ENCODE measurements at regions not wholly inside any gene's neighbourhood (a gene's known extent, or its start where the extent isn't known, plus 50 kb on each side); places are given as distances from the start of the nearest gene placed in this dataset.

DNA sequence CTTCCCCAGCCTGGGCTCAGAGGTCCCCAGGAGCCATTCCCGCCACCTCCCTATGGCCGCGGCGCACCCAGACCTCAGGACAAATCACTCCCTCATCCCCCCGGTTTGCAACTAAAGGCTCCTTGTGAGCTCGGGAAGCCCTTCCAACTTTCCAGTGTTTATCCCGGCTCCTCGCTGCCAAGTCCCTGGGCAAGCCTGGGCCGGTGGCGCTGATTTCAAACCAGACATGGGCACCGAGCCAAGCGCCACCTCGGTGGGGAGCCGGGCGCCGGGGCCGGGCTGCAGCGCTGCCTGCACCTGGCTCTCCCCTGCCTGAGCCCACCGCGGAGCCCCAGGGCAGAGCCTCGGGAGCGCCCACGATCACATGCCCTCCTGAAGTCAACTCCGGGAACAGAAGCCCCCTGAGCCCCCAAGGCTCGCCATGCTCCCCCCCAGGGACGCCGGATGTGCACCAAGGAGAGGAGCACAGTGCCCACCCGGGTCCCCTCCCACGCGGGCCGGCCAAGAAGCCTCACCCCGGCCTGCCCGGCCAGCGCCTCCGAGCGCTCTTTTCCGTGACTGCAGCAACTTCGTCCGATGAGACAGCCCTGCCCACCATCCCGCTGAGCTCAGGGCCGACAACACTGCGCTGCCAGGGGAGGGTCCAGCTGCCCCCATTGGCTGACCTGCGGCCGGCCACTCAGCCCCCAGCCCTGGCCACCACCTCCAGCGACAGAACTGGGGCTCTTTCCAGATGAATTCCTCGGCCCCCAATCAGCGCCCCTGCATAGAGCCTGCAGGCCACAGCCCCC is 50.0 kb downstream of the NCOR2 start:
- DNase-seq = peak; percentile 79

DNA sequence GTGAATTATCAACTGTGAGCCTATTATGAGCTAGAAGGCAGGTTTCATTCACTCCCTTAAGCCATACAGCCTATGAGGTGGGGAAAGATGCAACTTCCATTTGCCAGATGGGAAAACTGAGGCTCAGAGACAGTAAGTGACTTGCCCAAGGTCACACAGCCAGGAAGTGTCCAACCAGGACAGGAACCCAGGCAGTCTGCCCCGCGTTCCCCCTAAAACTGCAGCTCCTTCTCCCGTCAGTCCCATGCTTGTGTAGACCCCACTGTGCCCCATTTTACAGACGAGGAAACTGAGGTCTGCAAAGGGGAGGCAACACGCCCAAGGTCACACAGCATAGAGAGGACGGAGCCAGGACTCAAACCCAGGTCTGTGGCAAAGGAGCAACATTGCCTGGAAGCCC is 50.6 kb downstream of the NCOR2 start:
- DNase-seq = no peak

DNA sequence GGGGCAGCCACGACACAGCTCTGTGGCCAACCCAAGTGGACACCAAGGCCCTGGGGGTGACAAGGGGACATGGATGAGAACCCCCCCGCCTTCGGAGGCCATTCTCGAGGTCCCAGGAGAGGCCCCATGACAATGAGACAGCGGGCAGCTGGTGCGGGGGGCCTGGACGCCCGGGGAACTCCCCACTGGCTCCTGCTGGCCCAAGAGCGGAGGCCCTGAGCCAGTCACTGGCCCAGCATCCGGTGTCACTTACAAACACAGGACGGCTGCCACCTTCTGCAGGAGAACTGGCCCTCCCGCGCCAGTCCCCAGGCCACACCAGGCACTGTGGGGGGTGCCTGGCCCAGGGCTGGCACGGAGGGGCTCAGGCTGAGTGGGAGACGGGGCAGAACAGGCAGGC is 51.4 kb downstream of the NCOR2 start:
- DNase-seq = no peak

DNA sequence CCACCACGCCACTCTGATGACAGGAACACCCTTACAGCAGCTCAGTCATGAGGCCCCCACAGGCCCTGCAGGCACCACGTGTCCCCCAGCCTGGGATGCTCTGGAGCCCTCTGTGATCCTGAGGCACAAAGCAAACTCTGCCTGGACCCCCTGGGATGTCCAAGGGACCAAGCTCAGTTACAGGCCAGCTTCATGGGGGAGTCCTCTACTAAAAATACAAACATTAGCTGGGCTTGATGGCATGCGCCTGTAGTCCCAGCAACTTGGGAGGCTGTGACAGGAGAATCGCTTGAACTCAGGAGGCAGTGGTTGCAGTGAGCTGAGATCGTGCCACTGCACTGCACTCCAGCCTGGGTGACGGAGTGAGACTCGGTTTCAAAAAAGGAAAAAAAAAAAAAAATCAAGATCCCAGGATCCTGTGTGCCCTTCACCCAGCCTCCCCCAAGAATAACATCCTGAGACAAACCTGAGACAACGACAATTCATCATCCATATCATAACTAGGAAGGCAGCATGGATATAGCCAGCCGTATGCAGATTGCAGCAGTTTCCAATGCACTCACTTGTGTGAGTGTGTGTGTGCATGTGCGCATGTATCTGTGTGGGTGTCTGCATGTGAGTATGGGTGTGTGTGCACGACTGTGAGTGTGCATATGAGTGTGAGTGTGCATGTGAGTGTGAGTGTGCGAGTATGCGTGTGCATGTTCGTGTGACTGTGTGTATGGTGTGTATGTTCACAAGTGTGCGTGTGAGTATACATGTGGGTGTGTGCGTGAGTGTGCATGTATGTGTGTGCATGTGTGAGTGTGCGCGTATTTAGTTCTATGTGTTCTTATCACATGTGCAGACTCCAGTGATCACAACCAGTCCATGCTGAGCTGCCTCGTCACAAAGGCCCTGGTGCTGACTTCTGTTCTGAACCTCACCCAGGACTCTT is 52.1 kb downstream of the NCOR2 start:
- DNase-seq = no peak

DNA sequence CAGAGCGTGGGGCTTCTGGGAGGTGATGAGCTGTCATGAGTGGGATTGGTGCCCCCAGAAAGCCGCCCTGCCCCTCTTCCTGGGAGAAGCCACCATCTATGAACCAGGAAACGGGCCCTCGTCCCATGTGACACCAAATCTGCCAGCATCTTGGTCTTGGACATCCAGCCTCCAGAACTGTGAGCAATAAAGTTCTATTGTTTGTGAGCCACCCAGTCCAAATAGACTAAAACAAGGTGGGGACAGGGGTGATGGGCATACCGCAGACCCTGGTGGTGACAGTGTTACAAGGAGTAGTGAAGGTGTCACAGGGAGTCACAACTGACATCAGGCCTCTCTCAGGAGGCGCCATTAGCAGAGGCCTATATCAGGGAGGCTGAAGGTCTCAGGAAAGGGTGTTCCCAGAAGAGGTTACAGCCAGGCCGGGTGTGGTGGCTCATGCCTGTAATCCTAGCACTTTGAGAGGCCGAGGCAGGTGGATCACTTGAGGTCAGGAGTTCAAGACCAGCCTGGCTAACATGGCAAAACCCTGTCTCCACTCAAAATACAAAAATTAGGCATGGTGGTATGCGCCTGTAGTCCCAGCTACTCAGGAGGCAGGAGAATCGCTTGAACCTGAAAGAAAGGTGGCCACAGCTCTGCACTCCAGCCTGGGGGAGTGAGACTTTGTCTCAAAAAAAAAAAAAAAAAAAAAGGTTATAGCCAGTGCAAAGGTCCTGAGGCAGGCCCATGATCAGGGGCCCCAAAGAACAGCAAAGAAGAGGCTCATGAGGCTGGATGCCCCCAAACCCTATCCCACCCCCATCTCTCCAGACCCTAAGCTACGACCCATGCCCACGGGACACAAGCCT is 53.0 kb downstream of the NCOR2 start:
- no peak for DNase-seq

DNA sequence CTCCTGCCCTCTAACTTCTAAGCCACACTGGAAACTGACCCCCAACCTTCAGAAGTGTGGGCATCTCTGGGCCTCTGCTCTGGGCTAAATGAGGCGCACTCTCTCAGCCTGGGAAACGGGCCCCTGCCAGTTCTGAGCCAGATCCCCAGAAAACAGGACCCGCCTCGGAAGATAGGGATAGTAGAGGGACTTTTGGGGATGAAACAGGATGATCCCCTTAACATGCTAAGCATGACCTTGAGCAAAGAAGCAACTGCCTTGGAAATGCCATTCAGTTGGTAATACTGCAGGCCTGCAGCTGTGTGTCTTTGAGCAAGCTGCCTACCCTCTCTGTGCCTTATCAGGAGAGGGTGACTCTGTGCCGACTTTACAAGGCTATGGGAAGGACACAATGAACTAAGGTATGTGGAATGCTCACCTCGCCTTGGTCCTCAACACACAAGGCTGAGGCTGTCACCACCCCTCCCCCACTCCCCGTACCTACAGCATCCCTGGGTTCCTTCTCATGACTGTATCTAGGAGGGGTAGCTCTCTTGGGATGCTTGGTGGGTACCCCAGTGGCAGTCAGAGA is 54.0 kb downstream of the NCOR2 start:
- DNase-seq = no peak

DNA sequence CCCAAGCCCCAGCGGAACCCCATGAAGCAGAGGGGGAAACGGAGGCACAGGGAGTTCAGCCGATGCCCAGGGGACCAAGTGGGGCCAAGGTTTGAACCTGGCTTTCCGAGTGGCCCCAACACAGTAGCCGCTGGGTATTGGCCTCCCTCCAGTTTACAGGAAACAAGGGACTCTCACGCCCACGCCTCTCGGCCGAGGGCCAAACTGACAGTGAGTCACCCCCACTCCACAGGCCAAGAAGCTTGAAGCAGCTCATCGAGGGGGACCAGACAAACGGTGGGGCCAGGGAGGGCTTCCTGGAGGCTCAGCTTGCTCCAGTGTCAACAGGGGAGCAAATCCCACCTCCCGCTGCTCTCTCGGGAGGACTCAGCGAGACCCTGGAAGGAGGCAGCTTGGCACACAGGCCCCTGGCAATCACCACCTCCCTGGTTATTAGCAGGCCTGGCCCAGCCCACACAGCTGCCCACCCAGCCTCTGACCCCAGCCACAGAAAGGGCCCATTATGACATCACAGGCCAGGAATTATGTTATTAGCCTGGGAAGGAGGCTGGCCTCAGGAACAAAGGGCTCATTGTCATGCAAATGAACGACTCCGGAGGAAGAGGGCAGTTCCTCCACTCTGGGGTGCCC is 54.6 kb downstream of the NCOR2 start:
- DNase-seq = no peak

DNA sequence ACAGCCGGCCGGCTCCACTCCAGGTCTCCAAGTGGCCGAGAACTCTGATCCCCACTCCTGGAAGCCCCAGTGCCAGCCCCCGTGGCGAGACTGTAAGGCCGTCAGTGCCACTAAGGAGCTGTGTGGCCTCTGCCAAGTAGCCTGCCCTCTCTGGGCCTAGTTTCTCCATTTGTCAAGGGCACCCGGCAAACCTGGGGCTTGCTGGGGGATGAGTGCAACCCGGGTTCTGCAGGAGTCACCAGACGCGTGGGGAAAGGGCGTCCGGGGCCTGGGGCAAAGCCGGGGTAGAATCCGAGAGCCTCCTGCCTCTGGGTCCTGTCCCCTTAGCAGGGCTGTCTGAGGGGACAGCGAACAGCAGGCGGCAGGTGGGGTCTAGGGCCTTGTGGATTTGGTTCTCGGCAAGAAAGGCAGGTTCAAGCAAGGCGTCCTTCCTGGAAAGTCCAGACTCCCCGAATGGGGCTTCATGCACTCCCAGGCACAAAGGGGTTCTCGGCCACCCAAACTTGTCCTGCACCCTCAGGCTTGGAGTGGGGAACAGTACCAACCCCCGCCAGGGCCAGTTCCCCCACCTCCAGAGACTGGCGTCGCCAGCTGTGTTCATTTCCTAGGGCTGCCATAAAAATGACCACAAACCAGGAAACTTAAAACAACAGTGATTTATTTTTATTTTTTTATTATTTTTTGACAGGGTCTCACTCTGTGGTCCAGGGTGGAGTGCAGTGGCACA is 56.0 kb downstream of the NCOR2 start:
- no peak for DNase-seq

DNA sequence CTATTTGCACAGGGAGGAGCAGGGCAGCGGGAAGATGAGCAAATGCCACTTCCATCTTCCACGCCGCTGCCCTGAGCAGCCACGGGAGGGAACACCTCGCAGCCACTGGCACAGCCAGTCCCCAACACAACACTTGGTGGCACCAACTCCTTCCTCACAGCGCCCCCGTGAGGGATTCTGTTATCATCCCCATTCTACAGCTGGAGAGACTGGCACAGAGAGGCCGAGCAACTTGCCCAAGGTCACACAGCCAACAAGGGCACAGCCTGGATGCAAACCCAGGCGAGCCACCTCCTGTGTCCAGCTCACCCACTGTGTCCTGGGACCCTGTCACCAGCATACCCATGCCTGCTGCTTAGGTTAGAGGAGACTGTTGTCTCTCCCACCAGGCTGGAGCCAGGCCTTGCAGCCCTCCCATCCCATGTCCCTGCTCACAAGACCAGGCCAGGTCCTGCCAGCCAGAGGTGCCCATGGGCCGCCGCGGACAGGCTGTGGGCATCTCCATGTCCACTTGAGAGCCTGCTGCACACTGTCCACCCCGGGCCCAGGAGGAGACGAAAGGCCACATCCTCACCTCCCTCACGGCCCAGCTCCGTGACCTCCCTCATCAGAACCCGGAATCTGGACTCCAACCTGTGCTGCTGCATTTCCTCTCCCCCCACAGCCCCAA is 57.0 kb downstream of the NCOR2 start:
- DNase-seq = no peak

DNA sequence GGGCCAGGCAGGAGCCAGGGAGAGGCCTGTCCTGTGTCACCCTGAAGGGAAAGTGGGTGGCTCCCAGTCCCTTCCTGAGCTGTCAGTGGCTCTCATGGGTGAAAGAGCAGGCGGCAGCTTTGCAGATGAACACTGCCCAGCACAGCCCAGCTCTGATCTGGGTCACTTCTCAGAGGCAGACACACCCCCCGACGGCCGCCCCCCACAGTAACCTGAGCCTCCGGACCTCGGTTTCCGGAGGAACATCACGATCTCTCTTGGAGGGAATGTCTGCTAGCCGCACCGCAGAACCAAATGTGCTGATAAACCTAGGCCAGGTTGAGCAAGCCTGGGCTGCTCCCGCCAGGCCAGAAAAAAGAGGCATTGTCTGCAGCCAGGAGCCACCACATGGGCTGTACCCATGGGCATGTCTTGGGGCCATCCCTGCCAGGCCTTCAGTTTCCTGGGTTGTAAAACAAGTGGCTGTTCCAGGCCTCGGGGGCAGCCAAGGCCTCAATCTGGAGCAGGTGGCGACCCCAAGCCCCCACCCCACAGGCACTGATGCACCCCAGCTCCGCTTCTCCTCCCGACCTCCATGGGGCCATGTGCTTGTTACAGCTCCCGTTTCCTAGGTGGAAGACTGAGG is 57.6 kb downstream of the NCOR2 start:
- DNase-seq = no peak

DNA sequence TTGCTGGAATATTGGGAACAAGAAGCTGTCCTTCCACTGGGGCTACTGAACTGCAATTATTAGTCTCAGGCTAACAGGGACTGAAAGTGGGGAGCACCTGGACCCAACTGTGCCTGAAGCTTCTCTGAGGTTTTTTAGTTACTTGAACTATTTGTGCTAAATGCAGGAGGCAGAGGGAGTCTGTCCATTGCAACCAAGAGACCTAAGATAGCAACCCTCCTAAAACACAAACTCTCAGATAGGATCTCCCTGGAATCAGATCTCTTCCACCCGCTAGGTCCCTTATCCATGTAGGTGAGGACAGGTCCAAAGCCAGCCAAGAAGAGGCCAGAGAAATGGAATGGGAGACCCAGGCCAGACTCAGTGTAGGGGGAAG is 58.1 kb downstream of the NCOR2 start:
- DNase-seq = no peak

DNA sequence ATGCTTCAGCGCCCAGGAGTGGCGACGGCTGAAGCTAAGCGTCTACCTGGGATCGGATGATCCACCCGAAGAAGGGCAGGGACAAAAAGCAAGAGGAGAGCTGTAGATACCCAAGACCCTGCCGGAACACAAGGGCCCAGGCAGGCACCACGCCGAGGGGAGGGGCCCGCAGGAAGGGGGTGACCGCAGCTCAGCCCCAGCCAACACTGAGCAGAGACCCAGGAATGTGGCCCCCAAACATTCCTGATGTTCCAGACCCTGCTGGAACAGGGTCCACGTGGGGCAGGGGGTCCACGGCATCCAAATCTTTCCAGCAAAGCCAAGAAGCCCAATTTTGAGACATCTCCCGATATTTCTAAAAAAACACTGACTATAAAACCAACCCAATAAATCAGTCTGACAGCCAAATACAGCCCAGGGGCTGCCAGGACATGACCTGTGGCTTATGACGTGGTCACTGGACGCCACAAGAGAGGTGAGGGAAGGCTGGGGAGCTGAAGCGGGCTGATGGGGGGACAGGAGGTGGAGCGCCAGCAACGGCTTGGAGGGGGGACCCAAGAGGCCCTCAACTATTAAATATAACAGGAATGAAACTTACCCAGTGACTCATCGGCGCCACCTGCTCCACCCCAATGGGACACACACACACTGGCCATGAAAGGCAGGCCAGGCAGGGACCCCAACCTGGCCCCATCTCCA is 58.9 kb downstream of the NCOR2 start:
- DNase-seq = no peak

DNA sequence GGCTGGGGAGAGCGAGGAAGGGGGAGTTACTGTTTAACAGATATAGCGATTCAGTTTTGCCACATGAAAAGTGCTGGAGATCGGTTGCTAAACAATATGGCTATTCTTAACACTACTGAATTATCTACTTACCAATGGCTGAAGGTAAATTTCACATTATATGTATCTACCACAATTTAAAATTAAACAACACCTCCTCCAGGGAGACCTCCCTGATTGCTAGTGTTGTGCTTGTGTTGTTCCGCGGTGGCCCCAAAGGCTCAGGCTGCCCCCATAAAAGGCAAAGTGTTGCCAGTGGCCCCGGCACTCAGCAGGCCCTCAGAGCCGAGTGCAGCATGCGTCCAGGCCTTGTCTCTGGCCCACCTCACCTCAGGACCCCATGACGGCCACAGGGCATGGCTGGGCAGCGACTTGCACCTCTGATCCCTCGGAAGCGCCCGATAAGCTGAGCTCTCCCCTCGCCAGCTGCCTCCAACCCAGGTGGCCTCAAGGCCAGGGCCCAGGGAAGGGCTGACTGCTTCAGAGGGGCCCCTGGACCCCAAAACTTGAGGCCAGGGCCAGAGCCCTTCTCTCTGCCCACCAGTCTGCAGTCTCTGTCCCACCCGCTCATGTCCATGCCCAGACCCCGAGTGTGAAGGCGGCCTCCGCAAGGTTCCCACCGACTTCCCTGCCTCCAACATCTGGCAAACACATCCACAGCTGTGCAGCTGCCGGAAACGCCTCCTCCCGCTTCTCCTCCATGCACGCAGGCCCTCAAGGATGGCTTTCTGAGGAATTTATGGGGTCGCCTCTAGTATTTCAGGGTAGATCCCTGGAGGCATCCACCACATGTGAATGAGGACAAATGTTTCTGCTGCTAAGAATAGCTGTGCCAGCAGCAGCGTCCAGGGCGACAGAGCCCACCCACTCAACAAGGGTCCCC is 60.0 kb downstream of the NCOR2 start:
- no peak for DNase-seq

DNA sequence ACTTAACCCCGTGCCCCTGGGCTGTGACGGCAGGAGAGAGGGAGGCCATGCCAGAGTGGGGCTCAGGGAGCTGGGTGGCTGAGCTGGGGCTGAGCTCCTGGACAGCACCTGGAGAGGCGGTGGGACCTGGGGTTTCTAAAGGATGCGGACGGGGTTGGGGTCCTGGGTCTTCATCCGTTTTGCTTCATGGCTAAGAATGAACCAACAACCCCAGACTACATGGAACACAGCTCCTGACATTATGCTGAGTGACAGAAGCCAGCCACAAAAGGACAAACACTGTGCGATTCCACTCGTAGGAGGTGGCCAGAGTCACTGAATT is 60.6 kb downstream of the NCOR2 start:
- DNase-seq = no peak

DNA sequence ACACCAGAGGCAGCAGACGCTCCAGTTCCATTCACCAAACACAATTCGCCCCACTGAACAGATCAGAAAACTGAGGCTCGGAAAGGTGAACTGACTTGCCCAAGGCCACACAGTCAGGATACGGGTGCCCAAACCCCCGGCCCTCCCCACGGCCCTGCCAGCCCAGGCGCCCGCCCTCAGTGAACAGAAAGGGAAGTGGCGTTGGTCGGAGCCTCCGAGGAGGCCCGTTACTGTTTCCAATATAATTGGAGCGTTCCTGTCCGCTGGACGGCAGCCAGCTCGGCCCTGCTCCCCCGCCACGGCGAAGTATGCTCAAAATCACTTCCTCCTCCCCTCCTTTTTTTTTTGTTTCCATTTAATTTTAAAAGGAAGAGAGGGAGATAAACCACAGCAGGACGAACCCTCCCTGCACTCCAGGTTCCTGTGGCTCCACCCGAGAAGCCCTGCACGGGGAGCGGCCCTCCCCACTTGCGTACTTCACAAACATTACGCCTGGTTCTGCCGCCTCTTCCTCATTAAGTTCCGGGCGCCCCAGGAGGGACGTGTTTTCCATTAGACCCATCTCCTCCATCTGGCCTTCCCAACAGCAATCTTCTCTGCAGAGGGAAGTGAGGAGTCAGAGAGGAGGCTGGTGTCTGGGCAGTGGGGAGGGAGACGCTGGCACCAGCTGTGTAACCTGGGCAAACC is 61.1 kb downstream of the NCOR2 start:
- DNase-seq = no peak

DNA sequence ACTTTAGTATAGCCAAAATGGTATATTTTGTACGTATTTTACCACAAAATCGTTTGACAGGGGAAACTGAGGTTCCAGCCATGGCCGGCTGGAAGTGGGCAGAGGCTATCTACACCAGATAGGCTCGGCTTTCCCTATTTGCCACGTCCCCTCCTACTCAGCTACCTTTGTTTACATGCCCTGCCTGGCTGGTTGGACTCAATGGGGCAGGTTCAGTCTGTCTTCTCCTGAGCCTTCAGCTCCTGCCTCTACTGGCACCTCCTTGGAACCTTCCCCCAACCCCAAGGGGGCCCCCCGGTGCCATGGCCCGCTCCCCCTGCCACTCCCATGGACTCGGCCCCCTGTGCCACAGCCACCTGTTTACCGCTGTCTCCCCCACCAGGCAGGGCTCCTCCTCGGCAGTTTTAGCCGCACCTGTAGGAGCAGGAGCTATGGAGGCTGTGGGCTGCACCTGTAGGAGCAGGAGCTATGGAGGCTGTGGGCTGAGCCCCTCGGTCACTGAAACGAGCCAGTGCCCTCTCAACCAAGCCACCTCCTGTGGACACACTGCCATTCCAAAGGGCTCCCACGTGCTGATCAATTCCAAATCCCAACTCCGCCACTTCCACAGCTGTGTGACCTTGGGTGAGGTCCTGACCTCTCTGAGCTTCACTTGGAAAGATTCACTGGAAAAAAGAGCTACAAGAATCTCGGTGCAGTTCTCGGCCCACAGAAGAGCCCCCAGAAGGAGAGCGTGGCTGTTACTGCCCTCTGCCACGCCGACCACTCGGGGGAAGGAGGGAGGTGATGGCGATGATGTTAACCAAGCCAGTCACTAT is 62.2 kb downstream of the NCOR2 start:
- DNase-seq = no peak

DNA sequence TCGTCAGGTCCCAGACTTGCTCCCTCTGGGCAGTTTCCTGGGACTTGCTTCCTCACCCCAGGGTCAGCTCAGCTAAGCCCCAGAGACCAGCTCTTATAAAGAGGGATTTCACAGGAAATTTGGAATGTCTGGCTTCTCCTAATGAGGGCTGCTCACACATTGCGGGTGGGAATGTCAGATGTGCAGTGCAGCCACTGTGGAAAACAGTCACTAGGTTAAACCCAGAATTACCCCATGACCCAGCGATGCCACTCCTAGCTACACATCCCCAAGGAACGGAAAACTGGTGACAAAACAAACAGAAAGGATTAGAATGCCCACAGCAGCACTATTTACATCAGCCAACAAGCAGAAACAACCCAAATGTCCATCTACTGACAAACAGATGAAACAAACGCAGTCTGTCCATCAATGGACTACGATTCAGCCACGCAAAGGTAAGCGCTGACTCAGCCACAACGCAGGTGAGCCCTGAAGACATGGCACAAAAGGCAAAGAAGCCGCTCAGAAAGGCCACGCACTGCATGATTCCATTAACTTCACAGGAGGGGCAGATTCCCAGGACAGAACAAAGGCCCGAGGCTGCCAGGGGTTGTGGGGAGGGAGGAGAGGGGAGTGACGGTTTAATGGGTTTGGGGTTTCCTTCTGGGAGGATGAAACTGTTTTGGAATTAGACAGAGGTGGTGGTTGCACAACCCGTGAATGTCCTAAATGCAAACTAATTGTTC is 63.0 kb downstream of the NCOR2 start:
- no peak for DNase-seq

Measured in NCI-H774 (cell line).